Peyer's patch (tissue), 4 donors: ENCODE measurements at regions not wholly inside any gene's neighbourhood (a gene's known extent, or its start where the extent isn't known, plus 50 kb on each side); places are given as distances from the start of the nearest gene placed in this dataset.

ENCODE experiments used
- DNase-seq, 3 donors: peaks; one replicate each; pipeline ENCODE4 v3.0.0-alpha.2; 2017 to 2019
- H3K27ac ChIP-seq, 4 donors: fragments of 200-600 bp; sonication (generic); one replicate each; pipeline ENCODE4 v1.5.1; 2016 to 2019
- H3K27me3 ChIP-seq, 2 donors: fragments of 200-600 bp; sonication (generic); one replicate each; pipeline ENCODE4 v1.5.1; 2019
- H3K36me3 ChIP-seq, 3 donors: fragments of 200-600 bp; sonication (generic); one replicate each; pipeline ENCODE4 v1.5.1; 2016 to 2019
- H3K4me1 ChIP-seq, 4 donors: fragments of 200-600 bp; sonication (generic); one replicate each; pipeline ENCODE4 v1.5.1; 2016 to 2019
- H3K4me3 ChIP-seq, 4 donors: fragments of 200-600 bp; sonication (generic); 1 replicate in 3 of 4; 2 replicates in 1 of 4; pipeline ENCODE4 v1.5.1; 2016 to 2019; ENCODE audit warnings: mild to moderate bottlenecking in 1 of 4
- H3K9me3 ChIP-seq, 4 donors: fragments of 200-600 bp; sonication (generic); one replicate each; pipeline ENCODE4 v1.5.1; 2016 to 2019; ENCODE audit warnings: mild to moderate bottlenecking in 1 of 4
- CTCF ChIP-seq, 6 experiments: fragments of 450-650 bp in 4 of 6; fragments of 200-600 bp in 2 of 6; sonication (generic) in 1 of 6; IDR thresholded peaks; one replicate each; pipeline ENCODE4 v1.5.1; 2017 to 2019; ENCODE audit warnings: antibody characterized with exemption in 6 of 6, mild to moderate bottlenecking in 3 of 6, moderate library complexity in 1 of 6
- POLR2A ChIP-seq, 2 donors: fragments of 450-650 bp; IDR thresholded peaks; one replicate each; pipeline ENCODE4 v1.5.1; 2017; ENCODE audit warnings: antibody characterized with exemption in 2 of 2, mild to moderate bottlenecking in 2 of 2, moderate library complexity in 2 of 2

GRCh38 chr5:165094782-165095181, 1589.4 kb downstream of the MAT2B start:
- H3K4me3 ChIP-seq = no peak overlapping the region
- no peaks in the 10 kb centered on the region for H3K4me1 ChIP-seq
- no peak overlapping the region for H3K27ac ChIP-seq
- no peaks in the 10 kb centered on the region for H3K27me3 ChIP-seq
- peaks cover 0 to 5% (median 0%) of the 10 kb centered on the region in 4 donors for H3K9me3 ChIP-seq
- no peak for DNase-seq
- no peaks in the 10 kb centered on the region for H3K36me3 ChIP-seq
- TF ChIP-seq CTCF (IDR thresholded peaks at IDR 0.05) (no peak), POLR2A (IDR thresholded peaks at IDR 0.05) (no peak)

GRCh38 chr5:165101709-165102108, 1596.3 kb downstream of the MAT2B start:
- Histone ChIP-seq H3K27me3 (no peaks in the 10 kb centered on the region), H3K4me3 (no peak overlapping the region), H3K27ac (no peak overlapping the region), H3K36me3 (no peaks in the 10 kb centered on the region), H3K4me1 (no peaks in the 10 kb centered on the region), H3K9me3 (peaks cover 0 to 5% (median 0%) of the 10 kb centered on the region in 4 donors)
- TF ChIP-seq CTCF (IDR thresholded peaks at IDR 0.05) = no peak
- no peak for DNase-seq

- Histone ChIP-seq H3K4me3 (no peak overlapping the region), H3K4me1 (no peaks in the 10 kb centered on the region)
- no peak for TF ChIP-seq POLR2A (IDR thresholded peaks at IDR 0.05)
- no peak for TF ChIP-seq CTCF (IDR thresholded peaks at IDR 0.05)
These were observed 1599.2 kb downstream of the MAT2B start for GRCh38 chr5:165104611-165105010.

GRCh38 chr5:165108809-165109208, 1603.4 kb downstream of the MAT2B start:
- TF ChIP-seq CTCF (IDR thresholded peaks at IDR 0.05) (no peak), POLR2A (IDR thresholded peaks at IDR 0.05) (no peak)
- Histone ChIP-seq H3K27ac (no peak overlapping the region), H3K36me3 (no peaks in the 10 kb centered on the region), H3K4me3 (no peak overlapping the region), H3K27me3 (no peaks in the 10 kb centered on the region), H3K4me1 (no peaks in the 10 kb centered on the region), H3K9me3 (no peaks in the 10 kb centered on the region)
- no peak for DNase-seq

More at GRCh38 chr5:165104611-165105010, 1599.2 kb downstream of the MAT2B start:
- peaks cover 0 to 2% (median 0%) of the 10 kb centered on the region in 4 donors for H3K9me3 ChIP-seq
- DNase-seq = no peak
- no peak overlapping the region for H3K27ac ChIP-seq
- H3K36me3 ChIP-seq = no peaks in the 10 kb centered on the region
- no peaks in the 10 kb centered on the region for H3K27me3 ChIP-seq

- DNase-seq = no peak
These were observed 1613.8 kb downstream of the MAT2B start for GRCh38 chr5:165119175-165119574.

More at GRCh38 chr5:165119175-165119574, 1613.8 kb downstream of the MAT2B start:
- H3K9me3 ChIP-seq = no peaks in the 10 kb centered on the region
- H3K27ac ChIP-seq = no peak overlapping the region
- H3K4me1 ChIP-seq = no peaks in the 10 kb centered on the region
- no peaks in the 10 kb centered on the region for H3K36me3 ChIP-seq
- TF ChIP-seq CTCF (IDR thresholded peaks at IDR 0.05) = no peak
- no peak for TF ChIP-seq POLR2A (IDR thresholded peaks at IDR 0.05)
- no peak overlapping the region for H3K4me3 ChIP-seq
- H3K27me3 ChIP-seq = no peaks in the 10 kb centered on the region
